HG02870 (cell line): ENCODE measurements at regions not wholly inside any gene's neighbourhood (a gene's known extent, or its start where the extent isn't known, plus 50 kb on each side); places are given as distances from the start of the nearest gene placed in this dataset.
"Not testable (repeated sequence)": the region's sequence is repeated elsewhere in the genome, so short reads cannot be mapped to it uniquely, and the experiment has no call there.

ENCODE experiments used
- ATAC-seq: cut with Tn5 transposase; IDR thresholded peaks from one replicate; pipeline ENCODE4 v1.9.1; 2021; ENCODE audit warnings: mild to moderate bottlenecking, moderate library complexity; ENCODE audit not compliant: unreplicated experiment

DNA sequence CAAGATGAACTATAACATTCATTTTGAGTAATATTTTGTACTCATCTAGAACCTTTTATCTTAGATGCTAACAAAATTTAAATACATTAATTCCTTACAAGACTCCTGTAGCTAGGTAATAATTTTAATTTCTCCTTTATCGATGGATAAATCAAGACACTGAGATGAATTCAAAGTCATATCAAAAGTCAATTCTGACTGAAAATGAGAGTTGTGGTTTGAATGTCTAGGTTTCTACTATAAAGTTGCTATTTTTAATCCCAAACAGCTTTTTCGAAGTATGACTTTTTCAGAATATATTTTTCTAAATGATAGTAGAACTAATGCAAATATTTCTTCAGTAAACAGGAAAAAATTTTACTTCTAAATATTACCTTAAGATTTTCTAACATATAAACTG, 491.7 kb upstream of the FAM174A start:
- ATAC-seq: no peak

DNA sequence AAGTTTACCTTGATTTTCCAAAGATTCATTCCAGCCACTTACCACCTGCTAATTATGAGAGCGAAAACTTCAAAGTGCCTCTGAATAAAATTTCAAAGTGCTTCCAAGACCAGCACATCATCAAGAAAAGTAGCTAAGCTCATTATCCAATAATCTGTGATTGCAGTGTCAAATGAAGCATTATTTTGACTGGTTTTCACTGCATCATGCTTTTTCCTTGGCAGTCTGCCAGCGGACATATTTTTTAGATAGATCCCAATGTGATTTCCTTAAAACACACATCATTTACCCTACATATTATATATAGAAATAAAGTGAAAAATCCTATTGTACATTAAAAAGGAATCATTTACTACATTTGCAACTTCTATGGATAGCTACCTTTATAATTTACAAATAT, 508.6 kb upstream of the FAM174A start:
- no peak for ATAC-seq

DNA sequence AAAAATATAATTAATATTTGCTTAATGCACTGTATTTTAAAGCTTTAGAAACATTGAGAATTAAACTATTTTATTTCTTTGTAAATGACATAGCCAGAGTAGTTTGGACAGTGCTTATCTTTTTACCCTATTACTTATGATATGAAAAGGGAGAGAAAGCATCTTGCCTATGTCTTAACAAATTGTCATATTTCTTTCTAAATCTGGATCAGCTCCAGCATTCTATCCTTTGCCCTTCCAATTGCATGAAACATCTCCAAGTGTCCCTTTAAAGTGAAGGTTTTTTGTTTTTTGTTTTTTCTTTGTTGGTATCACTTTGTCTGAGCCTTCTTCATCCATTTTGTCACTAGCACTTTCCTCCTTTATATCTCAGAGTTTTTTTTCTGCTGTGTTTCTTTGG, 511.6 kb upstream of the FAM174A start:
- ATAC-seq: no peak

DNA sequence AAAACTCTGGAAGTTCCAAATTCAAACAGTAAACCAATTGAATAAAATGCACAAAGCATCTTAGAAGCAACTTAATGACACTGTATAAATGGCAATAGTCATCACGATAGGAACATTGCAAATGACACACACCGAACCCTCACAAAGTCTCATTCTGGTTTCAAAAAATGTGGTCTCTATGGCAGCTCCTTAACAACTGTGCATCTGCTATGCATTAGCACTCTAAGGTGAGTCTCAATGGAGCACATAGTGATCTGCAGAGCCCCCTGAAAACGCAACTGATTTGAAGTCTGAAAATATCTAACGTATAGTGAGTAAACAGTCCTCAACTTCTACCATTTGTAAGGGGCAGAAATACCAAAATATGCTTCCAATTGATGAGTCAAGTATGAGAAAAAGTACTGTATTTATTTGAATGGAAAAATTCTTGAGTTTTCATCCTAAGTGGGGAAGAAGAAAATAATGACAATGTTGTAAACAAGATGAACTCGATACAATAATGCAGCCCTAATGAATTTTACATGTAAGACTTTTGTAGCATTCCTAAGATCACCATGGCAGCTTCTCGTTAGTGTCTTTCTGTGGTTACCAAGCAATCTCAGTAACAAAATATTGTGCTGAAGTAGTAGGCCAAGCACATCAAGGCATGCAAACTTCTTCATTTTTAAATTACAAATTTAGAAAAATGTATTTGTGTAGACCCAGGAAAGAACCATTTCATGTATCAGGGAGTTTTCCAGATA, 517.5 kb upstream of the FAM174A start:
- no peak for ATAC-seq

DNA sequence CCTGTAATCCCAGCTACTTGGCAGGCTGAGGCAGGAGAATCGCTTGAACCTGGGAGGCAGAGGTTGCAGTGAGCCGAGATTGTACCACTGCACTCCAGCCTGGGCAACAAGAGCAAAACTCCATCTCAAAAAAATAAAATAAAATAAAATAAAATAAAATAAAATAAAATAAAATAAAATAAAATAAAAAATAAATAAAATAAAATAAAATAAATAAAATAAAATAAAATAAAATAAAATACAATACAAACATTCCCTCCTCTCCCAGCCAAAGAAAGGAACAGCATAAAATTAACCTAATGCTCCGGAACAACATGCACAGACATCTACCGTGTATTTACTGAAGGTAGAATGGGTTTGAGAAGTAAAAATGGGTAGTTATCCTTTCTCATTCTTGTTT, 521.9 kb upstream of the FAM174A start:
- not testable (repeated sequence) for ATAC-seq

DNA sequence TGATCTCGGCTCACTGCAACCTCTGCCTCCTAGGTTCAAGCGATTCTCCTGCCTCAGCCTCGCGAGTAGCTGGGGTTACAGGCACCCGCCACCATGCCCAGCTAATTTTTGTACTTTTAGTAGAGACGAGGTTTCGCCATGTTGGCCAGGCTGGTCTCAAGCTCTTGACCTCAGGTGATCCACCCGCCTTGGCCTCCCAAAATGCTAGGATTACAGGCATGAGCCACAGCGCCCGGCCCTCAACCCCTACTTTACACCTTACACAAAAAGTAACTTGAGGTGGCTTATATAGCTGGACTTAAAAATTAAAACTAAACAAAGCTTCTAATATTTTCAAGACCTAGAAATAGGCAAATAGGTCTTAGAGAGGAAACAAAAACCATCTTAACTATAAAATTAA, 524.0 kb upstream of the FAM174A start:
- not testable (repeated sequence) for ATAC-seq

DNA sequence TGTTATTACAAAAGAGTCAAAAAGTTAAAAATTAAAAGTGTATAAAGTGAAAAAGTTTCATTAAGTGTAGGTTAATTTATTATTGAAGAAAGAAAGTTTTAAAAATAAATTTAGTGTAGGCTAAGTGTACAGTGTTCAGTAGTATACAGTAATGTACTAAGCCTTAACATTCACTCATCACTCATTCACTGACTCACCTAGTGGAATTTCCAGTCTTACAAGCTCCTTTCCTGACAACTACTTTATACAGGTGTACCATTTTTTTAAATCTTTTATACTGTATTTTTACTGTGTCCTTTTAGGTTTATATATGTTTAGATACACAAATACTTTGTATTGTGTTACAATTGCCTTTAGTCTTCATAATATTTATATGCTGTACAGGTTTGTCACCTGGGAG, 530.2 kb upstream of the FAM174A start:
- ATAC-seq: no peak

DNA sequence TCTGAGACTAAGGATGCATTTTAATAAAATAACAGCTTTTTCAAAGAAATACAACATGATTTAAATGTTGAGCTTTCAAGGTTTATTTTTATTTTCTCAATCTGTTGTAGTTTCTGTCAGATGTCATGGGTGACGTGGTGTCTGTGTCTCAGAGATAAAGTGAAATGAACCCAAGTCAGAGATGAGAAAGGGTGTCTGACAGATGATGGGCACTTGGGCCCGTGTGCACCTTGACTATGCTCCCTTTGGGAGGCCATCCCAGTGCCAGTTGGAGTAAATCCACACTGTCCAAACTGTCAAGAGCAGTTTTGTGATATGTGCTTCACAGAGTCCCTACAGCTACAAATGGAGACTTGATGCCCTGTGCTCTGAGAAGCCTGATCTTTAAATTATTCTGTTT, 536.9 kb upstream of the FAM174A start:
- ATAC-seq: no peak

DNA sequence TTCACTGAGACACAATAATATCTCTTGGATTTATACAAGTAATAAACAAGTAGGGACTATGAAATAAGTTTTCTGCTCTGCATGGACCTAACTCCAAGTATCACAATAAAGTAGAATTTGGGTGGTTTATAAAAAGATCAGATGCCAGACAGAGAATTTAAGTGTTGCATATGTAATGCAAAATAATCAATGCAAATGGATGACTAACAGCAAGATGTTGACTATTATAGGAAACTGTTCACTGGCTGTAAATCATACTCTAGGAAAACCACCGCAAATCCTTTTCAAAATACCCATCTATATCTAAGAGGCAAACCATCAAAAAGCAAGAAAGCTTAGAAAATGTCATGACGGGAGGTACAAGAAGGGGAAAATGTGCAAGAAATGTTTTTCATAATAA, 539.8 kb upstream of the FAM174A start:
- no peak for ATAC-seq

DNA sequence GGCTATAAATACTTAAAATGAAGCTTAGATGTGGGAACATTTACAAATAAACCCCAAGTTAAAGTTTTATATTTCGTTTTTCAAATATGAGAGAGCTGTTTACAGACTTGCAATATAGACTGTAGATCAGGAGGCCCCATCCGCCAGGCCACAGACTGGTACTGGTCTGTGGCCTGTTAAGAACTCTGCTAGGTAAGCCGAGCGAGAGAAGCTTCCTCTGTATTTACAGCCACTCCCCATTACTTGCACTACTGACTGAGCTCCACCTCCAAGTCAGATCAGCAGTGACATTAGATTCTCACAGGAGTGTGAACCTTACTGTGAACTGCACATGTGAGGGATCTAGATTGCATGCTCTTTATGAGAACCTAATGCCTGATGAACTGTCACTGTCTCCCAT, 561.4 kb upstream of the FAM174A start:
- ATAC-seq: no peak

DNA sequence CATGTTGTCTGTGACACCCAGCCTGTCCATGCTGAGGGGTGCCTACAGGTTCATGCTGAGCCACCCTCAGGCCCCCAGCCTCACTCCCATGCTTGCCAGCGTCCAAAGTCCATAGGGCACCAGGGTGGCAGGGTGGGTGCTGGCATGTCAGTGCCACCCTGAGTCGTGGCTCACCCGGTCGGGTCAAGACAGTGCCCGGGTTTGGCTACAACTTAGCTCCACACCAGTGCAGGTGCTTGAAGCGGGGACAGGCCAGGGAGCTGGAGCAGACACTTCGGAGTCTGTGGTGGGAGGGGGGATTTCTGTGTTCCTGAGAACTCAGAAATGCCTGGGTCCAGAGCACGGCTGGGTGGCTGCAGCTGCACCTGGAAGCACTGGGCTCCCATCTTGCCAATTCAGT, 579.2 kb upstream of the FAM174A start:
- ATAC-seq: no peak

DNA sequence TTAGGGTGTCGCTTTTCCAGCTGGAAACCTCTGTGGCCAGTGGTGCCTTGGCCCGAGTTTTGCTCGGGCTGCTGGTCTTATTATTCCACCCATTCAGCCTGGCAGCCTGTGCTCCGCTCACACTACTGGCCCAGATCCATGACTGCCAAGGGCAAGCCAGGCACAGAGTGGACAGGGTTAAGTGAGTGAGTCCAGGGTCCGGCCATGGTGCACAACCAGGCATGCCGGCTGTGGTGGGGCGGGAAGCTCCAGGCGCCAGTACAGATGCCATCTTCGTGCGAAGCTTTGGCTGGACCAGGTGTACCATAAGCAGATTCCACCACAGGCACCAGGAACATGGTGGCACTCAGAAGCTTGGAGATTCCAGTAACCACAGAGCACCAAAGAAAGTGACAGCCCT, 580.2 kb upstream of the FAM174A start:
- ATAC-seq: no peak

DNA sequence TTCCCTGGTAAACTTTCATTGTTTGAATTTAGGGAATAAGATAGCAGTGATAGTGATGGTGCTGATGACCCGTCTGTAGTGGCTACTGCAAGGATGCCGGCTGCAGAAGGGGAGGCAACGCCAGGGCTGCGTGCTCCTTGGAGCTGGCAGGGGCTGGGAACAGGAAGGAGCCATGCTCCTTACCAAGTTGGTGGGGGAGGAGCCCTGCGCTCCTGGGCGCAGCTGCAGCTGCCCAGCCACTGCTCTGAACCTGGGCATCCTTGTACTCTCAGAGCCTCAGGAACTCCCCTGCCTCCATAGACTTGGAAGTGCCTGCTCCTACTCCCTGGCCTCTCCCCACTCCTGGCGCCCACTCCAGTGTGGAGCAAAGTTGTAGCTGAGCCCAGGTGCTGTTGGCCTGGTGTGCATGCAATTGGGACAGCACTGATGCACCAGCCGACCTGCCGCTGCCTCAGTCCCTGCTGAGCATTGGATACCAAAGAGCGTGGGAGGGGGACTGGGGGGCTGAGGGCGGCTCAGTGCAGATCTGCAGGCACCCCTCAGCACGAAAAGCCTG, 585.1 kb upstream of the FAM174A start:
- ATAC-seq: no peak

DNA sequence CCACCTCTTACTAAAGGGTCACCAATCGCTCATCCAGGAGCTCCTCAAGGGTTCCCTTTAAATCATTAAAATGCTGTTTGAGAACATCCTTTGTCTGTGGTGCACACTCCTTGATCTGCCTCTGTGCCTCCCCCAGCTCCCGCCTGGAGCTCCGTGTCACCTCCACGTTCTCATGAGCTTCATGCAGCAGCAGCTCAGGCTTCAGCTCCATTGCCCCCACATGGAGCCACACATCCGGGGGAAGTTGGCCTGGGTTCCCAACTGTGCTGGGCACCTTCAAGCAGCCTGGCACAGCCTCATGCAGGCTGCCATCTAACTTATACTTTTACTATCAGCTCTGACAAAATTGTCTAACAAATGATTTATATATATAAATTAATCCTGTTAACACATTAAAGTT, 585.8 kb upstream of the FAM174A start:
- ATAC-seq: no peak

DNA sequence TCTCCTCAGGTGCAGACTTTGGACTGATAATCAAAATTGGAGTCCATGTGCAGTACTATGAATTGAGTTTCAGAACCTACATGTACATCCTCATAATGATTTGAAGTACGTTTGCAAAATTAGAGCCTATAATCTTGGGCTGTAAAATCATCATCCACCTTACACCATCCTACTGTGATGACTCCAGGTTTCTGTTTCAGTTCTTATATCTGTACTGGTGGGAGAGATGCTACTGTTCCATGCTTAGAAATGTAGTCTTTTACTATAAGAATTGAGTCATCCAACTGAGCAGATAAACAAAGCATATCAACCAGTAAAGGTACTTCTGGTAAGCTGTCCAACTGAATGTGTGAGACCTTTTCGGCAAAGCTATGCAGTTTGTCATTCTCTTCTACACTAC, 586.3 kb upstream of the FAM174A start:
- no peak for ATAC-seq

DNA sequence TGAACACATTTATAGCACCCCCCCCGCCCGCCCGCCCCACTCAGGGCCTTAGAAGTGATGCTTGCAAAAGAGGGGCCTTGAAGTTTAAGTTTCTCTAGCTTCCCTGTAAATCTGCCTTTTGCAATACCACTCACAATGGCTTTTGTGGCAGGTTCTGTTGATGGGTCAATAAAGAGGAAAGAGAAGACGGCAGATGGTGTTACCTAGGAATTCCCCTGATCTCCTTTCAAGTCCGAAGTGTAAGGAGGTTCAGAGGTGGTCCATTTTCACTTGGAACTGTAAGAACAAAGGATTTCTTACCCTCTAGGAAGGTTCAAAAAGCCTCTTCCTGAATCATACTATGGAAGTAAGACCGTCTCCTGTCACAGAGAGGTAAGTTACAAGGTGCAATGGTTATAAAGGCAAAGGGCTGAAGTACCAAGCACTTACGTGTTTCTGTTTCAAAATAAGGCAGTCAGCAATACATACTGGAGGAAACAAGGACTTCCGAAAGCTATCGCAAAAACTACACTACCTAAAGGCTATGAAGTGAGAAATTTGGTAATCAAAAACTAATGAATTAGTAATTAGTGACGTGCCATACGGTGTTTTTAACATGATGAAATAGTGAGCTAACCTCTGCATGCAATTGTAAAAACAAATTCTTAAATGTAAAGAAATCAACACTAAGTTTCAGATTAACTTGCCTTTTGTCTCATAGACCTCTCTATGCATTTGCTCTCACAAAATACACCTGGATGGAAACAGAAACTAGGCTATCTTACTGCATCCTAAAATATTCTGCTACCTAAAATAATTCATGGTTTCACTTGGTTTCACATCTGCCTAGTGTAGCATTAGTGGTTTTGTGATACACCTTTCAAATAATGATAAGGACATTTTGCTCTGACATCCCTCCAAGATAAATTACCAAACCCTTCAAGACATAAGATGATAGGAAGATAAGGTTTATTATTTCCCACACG, 589.4 kb upstream of the FAM174A start:
- no peak for ATAC-seq

DNA sequence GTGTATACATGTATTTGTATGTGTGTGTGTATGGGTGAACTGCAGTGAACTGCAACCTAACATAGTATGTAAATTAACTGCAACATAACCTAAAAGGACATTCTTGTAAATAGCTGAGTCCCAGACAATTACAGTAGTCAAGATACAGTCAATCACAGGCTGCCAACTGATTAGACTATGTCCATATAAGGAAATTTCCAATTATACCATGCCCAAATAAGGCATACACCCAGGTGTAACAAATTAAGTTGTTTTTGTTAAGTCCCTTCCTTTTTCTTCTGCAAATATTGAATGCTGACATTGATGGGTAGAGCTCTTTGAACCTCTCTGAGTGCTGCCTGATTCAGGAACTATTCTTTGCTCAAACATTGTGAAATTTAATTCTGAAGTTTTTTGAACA, 594.6 kb upstream of the FAM174A start:
- no peak for ATAC-seq

DNA sequence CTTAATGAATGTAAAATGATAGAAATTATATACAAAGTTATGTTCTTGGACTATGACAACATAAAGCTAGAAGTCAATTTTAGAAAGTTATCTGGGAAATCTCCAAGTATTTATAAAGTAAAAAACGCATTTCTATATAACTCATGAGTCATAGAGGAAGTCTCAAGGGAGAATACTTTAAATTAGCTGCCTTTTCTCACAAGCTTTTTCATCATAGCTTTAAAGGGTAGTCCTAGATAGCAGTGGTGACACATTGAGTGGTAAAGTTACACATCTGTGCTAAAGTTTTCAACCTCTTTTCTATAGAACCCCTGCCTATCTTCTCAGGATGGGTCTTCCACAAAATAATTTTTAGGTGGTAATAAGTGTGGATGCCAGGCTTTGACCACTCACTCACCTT, 598.3 kb upstream of the FAM174A start:
- ATAC-seq: no peak

DNA sequence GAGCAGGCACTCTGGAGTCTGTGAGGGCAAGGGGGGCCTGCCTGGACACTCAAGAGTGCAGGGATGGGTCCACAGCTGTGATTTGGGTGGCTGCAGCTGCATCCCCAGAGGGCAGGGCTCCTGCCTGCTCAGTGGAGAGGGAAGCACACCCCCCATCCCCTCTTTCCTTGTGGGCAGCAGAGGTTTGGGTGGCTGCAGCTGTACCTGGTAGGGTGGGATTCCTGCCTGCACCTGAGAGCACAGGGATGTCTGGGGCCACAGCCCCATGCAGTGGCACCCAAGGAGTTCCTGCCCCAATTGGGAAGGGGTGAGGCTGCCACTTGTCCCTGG, 605.4 kb upstream of the FAM174A start:
- no peak for ATAC-seq

DNA sequence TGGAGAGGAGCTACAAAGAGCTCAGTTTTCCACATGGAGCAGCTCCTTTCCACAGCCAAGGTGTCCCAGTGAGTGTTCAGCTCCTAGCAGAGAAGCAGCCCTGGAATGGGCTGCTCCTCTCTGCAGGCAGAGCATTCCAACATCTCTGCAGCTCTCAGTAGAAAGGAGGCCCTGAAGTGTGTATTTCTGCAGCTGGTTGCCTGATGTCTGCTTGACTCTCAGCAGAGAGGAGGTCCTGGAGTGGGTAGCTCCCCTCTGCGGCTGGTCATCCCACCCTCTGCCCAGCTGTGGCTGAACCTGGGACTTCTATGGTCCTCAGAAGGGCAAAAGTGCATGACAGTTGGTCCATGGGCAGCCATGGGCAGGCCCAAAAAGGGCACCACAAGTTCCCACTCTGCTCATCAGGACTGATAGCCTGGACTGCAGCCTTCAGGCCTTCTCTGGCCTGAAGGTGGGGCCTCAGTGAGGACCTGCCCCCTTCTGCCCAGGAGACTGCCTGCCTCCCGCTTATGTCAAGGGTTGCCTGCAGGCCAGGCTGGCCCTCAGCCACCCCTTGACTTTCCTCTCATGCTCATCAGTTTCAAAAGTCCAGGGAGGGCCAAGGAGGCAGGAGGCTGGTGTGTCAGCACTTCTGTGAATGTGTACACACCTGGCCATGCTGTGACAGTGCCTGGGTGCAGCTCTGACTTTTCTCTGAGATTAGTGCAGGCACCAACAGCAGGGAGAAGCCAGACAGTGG, 605.9 kb upstream of the FAM174A start:
- ATAC-seq: no peak

DNA sequence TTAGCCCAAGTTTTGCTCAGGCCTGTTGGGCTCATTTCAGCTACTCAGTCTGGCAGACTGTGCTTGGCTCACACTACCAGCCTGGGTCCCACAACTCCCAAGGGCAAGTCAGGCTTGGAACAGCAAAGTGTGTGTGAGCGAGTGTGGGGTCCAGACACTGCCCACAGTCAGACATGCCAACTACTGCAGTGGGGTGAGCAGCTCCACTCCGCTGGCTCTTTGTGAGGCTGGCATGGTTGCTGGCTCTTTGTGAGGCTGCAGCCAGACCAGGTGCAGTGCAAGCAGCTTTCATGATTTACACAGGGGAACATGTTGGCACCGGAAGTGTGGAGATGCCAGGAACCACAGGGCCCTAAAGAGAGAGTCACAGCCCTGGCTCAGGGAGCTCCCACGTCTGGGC, 606.7 kb upstream of the FAM174A start:
- ATAC-seq: no peak
